GM20000 (cell line): ENCODE measurements at regions not wholly inside any gene's neighbourhood (a gene's known extent, or its start where the extent isn't known, plus 50 kb on each side); places are given as distances from the start of the nearest gene placed in this dataset.
"Not testable (repeated sequence)": the region's sequence is repeated elsewhere in the genome, so short reads cannot be mapped to it uniquely, and the experiment has no call there.

ENCODE experiments used
- DNase-seq: peaks from one replicate; pipeline ENCODE4 v3.0.0; 2012; ENCODE audit warnings: low spot score
- TF ChIP-seq, protein P1 (sequence below): IDR thresholded peaks from 2 replicates; pipeline ENCODE4 v1.5.1; 2012; ENCODE audit warnings: mild to moderate bottlenecking, control low read depth; ENCODE audit errors: extremely low read depth, missing control alignments

DNA sequence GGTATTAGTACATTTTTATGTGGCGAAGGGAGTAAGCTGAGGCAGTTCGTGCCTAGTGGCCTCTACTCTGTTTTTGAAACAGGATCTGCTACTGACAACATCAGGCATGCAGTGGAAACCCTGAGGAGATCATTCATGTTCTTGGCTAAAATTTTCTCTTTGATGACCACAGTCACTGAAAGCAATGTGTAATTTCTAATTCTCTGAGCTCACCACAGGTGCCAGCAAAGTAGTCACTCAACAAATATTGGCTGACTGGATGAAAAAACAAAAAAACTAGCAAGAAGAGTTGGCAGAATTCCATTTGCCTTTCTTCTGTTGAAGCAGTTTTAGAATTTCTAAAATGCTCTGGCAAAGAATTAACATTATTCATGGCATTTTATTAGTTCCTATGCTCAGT is 176.5 kb upstream of the KCTD7 start:
- TF ChIP-seq, protein P1, sequence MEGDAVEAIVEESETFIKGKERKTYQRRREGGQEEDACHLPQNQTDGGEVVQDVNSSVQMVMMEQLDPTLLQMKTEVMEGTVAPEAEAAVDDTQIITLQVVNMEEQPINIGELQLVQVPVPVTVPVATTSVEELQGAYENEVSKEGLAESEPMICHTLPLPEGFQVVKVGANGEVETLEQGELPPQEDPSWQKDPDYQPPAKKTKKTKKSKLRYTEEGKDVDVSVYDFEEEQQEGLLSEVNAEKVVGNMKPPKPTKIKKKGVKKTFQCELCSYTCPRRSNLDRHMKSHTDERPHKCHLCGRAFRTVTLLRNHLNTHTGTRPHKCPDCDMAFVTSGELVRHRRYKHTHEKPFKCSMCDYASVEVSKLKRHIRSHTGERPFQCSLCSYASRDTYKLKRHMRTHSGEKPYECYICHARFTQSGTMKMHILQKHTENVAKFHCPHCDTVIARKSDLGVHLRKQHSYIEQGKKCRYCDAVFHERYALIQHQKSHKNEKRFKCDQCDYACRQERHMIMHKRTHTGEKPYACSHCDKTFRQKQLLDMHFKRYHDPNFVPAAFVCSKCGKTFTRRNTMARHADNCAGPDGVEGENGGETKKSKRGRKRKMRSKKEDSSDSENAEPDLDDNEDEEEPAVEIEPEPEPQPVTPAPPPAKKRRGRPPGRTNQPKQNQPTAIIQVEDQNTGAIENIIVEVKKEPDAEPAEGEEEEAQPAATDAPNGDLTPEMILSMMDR = no peak
- no peak for DNase-seq

- TF ChIP-seq, protein P1 = no peak
- DNase-seq = no peak
Observed at GRCh38 chr7:66453340-66453739, 175.3 kb upstream of the KCTD7 start.

DNA sequence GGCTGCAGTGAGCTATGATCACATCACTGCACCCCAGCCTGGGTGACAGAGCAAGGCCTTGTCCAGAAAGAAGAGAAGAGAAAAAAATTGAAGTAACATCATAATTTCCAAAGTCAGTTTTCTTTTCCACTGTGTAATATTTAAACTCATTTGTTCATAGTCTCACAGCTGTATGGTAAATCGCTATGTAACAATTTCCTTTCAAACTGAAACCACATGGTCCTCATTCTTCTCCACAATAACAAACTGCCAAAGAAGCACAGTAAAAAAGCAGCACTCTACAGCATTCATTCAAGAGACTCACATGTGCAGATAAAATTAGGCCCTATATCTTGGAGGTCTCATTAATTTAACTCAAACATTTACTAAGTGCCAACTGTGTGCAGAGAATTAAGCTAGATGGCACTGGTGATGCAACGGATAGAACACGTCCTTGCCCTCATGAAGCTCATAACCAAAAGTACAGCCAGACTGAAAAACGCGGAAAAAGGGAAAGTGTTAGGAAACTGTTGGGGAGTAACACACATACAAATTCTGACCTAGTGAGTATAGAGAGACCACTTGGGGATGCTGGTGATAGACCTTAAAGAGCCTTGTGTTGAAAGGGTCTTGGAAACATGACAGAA is 174.0 kb upstream of the KCTD7 start:
- DNase-seq = no peak
- TF ChIP-seq, protein P1 = no peak

DNA sequence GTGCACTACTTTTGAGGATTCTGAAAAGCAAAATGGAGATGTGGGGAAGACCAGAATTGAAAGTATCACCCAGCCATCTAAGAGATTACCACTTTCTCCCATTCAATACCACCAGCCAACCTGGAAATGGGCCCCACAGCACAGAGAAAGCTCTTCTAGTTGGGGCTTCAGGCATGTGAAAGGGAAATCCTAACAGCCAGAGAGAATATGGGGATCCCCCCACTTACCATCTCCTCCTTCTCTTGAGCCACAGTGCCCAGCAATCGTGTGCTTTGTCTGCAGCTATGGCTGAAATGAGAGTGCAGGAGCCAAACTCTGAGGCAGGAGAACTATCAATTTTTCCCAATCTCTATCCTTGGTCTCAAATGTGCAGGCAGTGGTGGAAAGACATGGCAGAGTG is 173.2 kb upstream of the KCTD7 start:
- DNase-seq = not testable (repeated sequence)

GRCh38 chr7:66456431-66456830 is 172.2 kb upstream of the KCTD7 start:
- DNase-seq = not testable (repeated sequence)

DNA sequence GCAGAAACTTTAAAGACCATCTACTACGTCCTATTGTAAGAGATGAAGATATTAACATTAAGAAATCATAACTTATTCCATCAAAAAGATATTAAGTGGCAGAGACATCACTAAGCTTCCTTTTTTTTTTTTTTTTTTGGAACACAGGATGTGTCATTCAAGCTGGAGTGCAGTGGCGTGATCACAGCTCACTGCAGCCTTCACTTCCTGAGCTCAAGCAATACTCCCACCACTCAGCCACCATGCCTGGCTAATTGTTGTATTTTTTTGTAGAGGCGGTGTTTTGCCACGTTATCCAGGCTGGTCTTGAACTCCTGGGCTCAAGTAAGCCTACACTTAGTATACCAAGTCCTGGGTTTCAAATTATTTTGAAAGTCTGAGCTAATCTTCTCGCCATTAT is 169.7 kb upstream of the KCTD7 start:
- DNase-seq = not testable (repeated sequence)

DNA sequence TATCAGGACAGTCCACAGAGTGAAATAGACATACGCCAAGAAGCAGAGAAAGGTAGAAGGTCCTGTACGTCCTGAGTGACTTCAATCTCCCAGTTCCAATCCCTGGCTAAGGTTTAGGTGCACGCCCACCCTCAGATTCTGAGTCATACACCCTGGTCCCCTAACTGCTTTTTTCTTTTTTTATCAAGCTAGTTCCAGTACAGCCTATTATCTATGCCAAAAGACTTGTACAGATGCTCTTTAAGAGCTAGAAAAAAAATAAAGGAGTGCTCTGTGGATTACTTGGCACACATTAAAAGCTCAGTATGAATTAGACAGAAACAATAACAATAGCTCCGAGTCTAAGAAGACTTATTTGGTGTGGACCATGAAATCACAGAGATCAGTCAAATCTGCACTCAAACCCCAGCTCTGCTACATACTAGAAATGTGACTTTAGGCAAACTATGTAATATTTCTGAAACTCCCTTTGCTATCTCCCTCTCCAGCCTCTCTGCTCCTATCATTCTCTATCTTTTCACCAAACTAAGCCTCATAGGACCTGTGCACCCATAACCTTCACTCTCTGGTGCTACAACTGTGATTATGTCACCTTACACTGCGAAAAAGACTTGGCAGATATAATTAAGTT is 168.8 kb upstream of the KCTD7 start:
- DNase-seq = not testable (repeated sequence)

GRCh38 chr7:66460921-66461361 is 167.7 kb upstream of the KCTD7 start:
- TF ChIP-seq, protein P1 = no peak
- DNase-seq = no peak

DNA sequence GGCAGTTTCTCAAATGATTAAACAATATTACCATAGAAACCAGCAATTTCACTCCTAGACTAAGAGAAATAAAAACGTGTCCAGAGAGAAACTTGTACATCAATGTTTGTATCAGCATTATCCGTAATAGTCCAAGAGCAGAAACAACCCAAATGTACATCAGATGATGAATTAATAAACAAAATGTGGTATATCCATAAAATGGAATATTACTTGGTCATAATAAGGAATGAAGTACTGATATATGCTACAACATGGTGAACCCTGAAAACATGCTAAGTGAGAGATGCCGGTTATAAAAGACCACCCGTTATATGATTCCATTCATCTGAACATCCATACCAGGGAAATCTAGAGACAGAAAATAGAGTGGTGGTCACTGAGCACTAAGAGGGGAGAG is 167.3 kb upstream of the KCTD7 start:
- DNase-seq = not testable (repeated sequence)

GRCh38 chr7:66462831-66463230 is 165.8 kb upstream of the KCTD7 start:
- DNase-seq = not testable (repeated sequence)

DNA sequence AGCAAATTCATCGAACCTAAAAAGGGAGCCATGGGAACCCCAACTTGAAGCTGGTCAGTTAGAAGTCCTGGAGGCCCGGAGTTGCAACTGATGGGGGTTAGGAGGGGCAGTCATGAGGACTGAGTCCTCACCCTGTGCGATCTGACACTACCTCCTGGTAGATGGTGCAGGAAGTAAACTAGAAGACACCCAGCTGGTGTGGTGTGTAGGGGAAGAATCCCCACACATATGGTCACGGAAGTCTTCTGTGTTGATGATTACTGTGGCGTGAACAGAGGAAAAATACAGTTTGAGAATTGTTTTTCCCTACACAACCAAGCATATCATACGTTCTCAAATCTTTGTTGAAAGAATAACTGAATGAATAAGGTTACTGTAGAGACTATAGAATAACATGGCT is 164.6 kb upstream of the KCTD7 start:
- DNase-seq = no peak
- TF ChIP-seq, protein P1 = no peak
